ENCODE measurements at regions not wholly inside any gene's neighbourhood (a gene's known extent, or its start where the extent isn't known, plus 50 kb on each side); places are given as distances from the start of the nearest gene placed in this dataset.
"Not testable (repeated sequence)": the region's sequence is repeated elsewhere in the genome, so short reads cannot be mapped to it uniquely, and the experiment has no call there.

DNA sequence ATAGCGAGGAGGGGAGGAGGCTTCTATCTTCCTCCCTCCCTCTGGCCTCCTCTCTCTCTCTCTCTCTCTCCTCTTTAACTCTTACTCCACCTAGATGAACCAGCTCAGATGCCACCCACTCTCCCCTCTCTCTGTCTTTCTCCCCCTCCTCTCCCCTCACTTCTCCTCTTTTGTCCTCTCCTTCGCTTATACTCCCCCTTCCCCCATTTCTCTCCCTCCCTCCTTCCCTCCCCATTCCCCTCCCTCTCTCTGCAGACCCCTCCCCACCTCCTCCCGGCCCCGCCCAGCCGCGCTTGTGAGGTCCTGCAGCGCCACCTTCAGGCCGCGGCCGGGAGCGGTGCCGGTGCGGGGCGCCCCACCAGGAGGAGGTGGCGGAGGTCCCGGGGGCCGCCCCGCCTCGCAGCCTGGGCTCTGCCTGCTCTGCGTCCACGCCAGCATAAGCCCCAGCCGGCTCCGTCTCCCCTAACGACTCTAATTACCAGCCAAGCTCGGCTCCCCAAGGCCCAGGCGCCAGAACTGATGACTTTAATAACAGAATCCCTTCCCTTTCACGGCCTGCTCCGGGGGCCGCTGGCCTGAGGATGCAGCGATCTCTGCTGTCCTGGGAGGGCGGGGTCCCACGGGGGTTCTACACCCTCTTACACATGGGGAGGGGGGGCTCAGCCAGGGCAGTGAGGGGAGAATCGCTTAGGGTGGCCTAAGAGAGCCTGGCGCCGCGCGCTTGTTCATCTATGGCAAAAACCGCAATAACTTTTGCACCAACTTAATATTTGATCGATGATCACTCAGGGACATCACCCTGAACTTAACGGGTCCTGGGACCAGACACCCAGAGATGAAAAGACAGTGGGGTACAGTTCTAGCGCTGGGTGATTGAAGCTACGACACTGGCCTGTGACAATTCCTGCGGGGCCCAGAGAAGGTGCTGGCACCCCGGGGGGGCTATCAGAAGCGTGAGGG, 637.3 kb downstream of the MATN1 start:
- no peak for DNase-seq (ENCODE audit: low read depth)
- TF ChIP-seq, protein P1, sequence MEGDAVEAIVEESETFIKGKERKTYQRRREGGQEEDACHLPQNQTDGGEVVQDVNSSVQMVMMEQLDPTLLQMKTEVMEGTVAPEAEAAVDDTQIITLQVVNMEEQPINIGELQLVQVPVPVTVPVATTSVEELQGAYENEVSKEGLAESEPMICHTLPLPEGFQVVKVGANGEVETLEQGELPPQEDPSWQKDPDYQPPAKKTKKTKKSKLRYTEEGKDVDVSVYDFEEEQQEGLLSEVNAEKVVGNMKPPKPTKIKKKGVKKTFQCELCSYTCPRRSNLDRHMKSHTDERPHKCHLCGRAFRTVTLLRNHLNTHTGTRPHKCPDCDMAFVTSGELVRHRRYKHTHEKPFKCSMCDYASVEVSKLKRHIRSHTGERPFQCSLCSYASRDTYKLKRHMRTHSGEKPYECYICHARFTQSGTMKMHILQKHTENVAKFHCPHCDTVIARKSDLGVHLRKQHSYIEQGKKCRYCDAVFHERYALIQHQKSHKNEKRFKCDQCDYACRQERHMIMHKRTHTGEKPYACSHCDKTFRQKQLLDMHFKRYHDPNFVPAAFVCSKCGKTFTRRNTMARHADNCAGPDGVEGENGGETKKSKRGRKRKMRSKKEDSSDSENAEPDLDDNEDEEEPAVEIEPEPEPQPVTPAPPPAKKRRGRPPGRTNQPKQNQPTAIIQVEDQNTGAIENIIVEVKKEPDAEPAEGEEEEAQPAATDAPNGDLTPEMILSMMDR (IDR thresholded peaks at IDR 0.05; ENCODE audit: insufficient read depth, low read depth, low read length, missing control alignments), result peak; percentile 2
- no peak overlapping the region for H3K4me3 ChIP-seq (ENCODE audit: low read length)

DNA sequence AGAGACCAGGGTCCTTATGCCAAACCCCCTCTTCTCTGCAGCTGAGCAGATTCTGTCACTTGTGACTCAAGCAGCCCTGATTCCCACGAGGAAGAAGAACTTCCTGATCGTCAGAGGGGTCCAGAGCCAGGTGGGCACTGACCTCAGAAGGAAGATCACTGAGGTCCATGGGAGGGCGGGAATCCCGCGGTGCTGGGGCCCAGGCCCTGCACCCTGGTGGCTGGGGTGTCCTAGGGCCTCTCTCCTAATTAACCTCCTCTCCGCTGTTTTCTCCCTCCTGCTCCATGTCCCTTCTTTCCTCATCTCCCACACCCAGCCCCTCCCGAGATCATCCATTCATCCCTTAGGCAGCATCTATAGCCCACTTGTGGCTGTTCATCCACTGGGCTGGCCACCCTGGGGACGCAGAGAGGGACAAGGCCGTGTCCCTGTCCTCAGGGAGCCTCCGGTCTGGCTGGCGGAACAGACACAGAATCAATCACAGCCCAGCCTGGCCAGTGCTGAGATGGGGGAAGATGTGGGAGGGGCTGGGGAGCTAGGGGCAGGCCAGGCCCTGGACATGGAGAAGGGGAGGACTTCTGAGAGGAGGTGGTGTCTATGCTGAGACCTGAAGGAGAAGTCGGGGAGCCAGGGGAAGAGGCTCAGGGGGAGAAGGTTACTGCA, 638.3 kb downstream of the MATN1 start:
- no peak overlapping the region for H3K4me3 ChIP-seq (ENCODE audit: low read length)
- DNase-seq (ENCODE audit: low read depth), result no peak
- TF ChIP-seq, protein P1 (IDR thresholded peaks at IDR 0.05; ENCODE audit: insufficient read depth, low read depth, low read length, missing control alignments), result no peak

DNA sequence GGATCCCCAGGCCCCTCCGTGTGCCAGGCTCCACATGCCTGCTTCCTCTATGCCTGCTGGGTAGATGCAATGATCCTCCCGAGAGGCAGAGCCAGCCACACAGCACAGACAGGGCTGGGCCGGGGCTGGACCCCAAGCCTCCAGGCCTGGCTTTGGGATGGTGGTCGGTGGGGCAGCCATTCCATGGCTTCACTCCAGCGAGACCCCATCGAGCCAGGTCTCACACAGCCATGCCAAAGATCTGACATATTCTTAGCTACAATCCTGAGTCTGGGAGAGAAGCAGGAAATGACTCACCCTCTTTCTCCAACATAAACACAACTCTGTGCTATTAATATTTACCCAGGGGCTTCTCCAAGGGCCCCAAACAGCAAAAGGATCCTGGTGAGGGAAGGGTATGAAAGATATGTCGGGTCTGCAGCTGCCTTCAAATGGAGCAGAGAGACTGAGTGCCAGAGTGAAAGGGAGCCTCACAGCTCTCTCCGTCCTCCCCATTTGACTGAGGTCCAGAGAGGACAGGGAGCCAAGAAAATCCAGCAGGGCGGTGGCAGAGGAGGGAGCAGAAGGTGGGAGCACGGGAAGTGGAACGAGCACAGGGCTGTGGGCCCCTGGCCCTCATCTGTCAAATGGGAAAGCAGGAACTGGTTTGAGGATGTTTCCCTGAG, 639.5 kb downstream of the MATN1 start:
- TF ChIP-seq, protein P1 (IDR thresholded peaks at IDR 0.05; ENCODE audit: insufficient read depth, low read depth, low read length, missing control alignments), result no peak
- peak; percentile 35 for DNase-seq (ENCODE audit: low read depth)
- H3K4me3 ChIP-seq (ENCODE audit: low read length), result no peak overlapping the region

DNA sequence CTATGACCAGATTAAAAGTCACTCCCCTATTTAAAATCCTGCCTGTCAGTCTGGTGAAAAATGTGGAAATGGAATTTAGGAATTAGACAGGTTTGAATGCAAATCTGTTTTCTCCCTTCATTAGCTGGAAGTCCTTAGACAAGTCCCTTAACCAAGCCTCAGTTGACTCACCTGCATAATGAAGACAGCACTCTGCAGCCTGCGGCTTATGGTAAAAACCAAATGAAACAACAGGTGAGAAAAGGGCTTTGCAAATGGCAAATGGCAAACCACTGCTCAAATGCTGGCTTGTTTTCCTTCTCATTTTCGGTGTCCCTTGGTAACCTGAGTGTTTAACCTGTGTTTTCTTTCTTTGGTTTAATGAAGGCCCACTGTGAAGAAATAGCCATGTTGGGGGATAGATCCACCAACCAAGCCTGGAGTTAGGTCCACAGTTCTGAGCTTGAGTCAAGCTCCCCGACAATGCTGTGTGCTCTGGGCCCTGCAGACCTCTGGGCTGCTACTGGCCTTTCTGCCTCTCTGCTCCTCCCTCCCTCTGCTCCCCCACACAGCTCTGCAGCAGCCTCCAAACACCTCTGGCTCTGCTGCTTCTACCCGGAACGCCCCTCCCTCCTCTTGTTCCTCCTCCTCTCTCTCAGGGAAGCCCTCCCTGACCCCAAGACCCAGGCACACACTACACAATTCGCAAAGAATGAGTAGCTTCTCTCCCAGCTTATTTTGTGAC, 641.8 kb downstream of the MATN1 start:
- no peak for DNase-seq (ENCODE audit: low read depth)
- H3K4me3 ChIP-seq (ENCODE audit: low read length), result no peak overlapping the region
- TF ChIP-seq, protein P1 (IDR thresholded peaks at IDR 0.05; ENCODE audit: insufficient read depth, low read depth, low read length, missing control alignments), result no peak

DNA sequence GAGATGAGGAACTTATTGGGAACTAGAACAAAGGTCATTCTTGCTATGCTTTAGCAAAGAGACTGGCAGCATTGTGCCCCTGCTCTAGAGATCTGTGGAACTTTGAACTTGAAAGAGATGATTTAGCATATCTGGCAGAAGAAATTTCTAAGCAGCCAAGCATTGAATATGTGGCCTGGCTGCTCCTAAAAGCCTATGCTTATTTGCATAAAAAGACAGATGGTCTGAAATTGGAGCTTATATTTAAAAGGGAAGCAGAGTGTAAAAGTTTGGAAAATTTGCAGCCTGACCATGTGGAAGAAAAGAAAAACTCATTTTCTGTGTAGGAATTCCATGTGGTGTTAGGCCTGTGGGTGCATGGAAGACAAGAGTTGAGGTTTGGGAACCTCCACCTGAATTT, 647.5 kb downstream of the MATN1 start:
- DNase-seq (ENCODE audit: low read depth); H3K4me3 ChIP-seq (ENCODE audit: low read length): not testable (repeated sequence)

DNA sequence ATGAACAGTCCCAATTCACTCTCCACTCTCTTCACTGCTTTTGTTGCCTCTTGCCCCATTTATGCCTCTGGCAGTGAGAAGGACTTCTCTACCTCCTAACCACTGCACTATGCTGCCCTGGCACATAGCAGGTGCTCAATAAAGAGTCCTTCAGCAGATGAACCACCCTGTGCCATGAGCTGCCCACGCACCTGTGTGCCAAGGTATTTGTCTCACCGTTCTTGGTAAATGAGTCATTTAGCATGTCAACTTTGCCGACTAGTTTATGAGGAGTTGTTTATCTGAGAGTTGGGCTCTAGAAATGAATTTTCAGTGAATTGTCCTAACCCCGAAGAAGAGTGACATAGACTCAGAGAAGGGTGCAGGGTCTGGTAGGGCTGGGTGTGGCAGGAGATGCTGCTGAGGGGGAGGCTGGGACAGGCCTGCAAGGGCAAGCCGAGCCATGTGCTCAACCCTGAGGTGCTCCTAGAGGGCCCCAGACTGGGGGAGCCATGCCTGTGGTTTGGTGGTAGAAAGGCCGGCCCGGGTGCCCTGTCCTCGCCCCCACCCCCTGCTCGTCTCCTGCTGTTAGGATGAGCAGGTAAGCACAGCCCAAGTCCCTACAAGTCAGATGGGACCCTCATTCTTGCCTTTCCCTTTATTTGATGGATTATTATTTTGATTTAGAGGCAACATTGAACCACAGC, 654.5 kb downstream of the MATN1 start:
- no peak for DNase-seq (ENCODE audit: low read depth)
- TF ChIP-seq, protein P1 (IDR thresholded peaks at IDR 0.05; ENCODE audit: insufficient read depth, low read depth, low read length, missing control alignments), result no peak
- H3K4me3 ChIP-seq (ENCODE audit: low read length), result no peak overlapping the region

Measured in epithelial cell of esophagus (primary cell).